ENCODE measurements at regions not wholly inside any gene's neighbourhood (a gene's known extent, or its start where the extent isn't known, plus 50 kb on each side); places are given as distances from the start of the nearest gene placed in this dataset.
"Not testable (repeated sequence)": the region's sequence is repeated elsewhere in the genome, so short reads cannot be mapped to it uniquely, and the experiment has no call there.

GRCh38 chr1:105004515-105004914 is 1254.8 kb downstream of the AMY1C start:
- DNase-seq, result no peak

- DNase-seq, result no peak
Observed at GRCh38 chr1:105005594-105006195, 1256.0 kb downstream of the AMY1C start.

GRCh38 chr1:105017587-105017986 is 1267.9 kb downstream of the AMY1C start:
- DNase-seq, result no peak

GRCh38 chr1:105023719-105024118 is 1274.0 kb downstream of the AMY1C start:
- no peak for DNase-seq

- peak; percentile 53 for DNase-seq
Observed at GRCh38 chr1:105027838-105028471, 1278.3 kb downstream of the AMY1C start.

- DNase-seq, result no peak
Observed at GRCh38 chr1:105072446-105072845, 1322.7 kb downstream of the AMY1C start.

- peak; percentile 4 for DNase-seq
Observed at GRCh38 chr1:105072850-105073249, 1323.2 kb downstream of the AMY1C start.

DNA sequence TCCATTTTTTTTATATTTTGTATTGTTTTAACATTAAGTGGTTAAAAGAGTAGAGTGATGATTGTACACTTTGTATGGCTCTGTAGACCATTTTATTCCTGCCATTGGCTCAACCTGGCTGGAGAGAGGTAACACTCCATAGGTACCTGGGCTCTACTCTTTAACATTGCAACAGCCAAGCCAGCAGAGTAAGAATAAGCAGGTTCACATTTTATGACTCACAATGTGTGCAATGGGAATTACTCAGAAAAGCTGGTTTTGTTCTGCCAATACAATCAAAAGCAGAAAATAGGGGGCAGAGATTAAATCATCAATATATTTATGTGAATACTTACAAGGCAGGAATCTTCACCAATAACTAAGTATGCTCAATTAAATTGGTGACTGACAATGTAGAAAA is 1324.0 kb downstream of the AMY1C start:
- DNase-seq, result no peak

DNA sequence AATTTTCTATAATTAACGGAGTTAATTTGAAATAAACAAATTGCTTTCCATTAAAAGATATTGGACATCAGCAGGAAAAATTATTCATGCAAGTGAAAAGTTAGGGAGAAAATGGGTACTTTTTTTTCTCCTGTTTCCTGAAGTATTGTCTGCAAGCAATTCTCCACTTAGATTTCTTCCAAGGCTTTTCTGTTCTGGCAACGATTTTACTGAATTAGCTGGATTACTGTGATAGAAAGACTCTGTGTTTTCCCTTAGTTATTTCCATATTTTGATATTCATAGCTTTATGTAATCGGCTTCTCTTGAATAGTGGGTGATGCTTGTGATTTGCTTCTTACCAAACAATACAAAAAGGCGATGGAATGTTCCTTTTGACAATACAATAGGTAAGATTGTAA is 1333.9 kb downstream of the AMY1C start:
- DNase-seq, result no peak

DNA sequence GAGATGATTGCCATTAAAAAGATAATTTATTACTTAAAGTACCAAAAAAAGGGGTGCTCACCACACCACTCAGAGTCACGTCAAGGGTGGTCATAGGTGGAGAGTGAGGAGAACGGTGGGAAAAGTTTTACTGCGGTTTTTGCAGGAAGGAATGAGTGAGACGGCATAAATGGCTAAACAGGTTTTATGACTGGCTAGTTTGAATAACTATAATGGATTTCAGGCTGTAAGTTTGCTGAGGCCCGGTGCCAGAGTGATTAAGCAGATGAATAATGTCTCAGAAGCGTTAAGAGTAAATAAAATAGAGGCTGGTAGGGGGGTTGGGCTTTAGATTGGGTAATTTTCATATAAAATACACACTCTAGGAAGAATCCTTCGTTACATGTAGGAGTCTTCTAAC is 1337.8 kb downstream of the AMY1C start:
- DNase-seq, result no peak

DNA sequence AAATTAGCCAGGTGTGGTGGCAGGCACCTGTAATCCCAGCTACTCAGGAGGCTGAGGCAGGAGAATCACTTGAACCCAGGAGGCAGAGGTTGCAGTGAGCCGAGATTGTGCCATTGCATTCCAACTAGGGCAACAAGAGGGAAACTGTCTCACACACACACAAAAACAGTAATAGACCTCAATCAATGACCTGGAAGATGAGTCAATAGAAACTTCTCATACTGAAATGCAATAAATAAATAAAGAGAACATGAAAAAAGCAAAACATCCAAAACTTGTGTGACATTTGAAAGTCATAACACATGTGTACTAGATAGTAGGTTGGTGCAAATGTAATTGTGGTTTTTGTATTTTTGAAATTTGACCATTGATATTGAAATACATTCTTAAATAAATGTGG is 1338.5 kb downstream of the AMY1C start:
- DNase-seq, result no peak

DNA sequence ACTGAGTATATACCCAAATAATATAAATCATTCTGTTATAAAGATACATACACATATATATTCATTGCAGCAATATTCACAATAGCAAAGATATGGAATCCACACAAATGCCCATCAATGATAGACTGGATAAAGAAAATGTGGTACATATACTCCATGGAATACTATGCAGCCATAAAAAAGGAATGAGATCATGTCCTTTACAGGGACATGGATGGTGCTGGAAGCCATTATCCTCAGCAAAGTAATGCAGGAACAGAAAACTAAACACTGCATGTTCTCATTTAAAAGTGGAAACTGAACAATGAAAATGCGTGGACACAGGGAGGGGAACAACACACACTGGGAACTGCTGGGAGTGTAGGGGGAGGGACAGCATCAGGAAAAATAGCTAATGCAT is 1344.2 kb downstream of the AMY1C start:
- DNase-seq, result not testable (repeated sequence)

DNA sequence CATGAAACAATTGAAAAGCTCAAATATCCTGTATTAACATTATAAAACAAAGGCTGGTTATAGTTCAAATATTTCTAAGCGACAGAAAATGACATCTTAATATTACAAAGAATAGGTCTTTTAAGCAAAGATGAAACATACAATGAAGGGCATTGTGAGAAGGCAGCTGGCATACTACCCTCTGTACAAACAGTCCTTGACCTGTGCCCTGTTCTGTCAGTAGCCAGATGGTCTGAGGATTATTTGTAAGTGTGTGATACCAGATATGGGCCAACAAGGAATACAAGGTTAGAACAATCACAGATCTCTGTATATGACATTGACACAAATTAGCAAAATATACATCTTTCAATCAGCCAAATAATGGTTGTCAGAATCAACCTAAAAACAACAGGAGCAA is 1350.4 kb downstream of the AMY1C start:
- peak; percentile 27 for DNase-seq

DNA sequence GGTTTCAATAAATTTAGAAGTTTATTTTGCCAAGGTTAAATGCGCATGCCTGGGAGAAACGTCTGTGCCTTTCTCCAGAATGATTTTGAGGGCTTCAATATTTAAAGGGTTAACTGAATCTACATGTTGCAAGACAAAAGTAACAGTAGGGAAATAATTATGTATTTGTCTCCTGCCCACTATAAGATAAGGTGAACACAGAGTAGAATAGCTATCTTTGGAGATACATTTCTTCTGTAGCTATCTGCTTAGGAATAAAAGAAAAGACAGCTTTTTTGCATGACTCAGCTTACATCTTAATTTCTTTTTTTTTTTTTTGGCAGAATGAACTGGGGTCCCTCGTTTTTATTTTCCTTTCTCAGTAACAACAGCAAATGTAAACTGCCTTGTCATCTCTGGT is 1351.6 kb downstream of the AMY1C start:
- peak; percentile 87 for DNase-seq

DNA sequence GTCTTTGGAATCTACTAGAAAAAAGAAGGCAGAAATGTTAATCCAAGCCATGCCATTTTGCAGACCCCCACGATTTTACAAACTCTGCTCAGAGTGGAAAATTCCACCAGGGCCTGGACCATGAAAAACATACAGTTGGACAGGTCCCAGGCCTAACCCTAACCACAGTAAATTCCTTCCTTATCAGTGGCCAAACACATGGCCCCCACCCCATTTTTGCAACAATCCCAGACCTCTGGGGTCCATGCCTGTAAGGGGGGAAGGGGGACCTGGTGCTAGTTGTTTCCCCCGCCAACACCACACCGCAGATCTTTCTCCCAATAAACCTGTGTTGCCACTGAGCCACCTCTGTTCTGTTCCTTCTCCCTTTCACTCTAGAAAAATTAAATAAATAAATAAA is 1352.7 kb downstream of the AMY1C start:
- DNase-seq, result peak; percentile 91

GRCh38 chr1:105122041-105122440 is 1372.3 kb downstream of the AMY1C start:
- DNase-seq, result peak; percentile 65

DNA sequence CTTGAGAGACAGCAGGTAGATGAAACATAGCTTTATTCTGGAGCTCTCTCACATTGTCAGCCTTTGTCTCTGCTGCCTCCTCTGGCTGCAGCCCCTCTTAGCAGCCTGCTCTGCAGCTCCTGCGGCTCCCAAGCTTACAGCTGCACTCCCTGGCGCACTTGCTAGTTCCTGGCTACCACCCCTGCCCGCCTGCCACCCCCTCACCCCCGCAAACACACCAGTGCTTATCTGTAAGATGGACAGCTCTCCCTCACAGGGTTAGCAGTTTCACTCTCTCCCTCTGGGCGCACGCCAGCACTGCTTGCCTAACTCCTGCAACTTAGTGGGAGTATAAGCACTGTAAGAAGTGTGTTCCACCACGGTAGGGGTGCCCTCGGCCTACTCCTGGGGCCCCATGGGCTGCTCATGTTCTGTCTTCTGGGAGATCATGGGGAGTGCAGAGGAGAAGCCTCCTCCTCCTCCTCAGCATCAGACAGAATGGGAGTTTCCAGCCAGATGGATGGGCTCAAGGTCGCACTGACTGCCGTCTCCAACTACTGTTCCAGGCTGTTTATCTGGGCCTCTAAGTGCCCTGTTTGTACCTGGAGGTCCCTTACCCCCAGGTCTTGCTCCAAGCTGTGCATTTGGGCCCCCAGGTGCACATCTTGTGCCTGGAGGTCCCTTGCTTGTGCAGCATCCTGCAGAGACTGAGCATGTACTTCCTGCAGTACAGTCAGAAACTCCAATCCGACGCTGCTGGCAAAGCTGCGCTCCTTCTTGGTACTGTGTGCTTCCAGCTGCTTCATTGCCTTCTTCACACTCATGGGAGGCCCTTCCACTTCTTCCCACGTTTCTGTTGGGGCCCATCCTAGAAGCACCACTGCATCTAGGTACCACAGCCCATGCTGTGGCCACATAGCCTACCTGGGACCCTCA is 1388.1 kb downstream of the AMY1C start:
- DNase-seq, result peak; percentile 89

DNA sequence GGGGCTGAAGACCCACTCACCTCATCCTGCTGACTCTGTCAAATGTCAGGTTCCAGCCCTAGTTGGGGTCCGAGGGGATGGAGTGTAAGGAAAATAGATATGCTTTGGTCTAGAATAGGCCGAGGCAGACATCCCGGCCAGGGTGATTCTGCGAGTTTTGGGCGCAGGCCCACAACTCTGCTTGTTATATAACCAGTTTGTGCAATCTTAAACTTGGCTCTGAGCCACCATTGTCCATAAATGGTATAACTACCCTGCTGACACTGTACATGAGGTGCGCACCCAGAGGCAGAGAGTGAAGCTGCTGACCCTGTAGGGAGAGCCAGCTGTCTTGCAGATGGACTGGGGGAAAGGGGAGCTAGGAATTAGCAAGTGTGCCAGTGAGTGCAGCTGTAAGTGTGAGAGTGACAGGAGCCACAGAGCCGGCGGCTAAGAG is 1388.8 kb downstream of the AMY1C start:
- peak; percentile 9 for DNase-seq

DNA sequence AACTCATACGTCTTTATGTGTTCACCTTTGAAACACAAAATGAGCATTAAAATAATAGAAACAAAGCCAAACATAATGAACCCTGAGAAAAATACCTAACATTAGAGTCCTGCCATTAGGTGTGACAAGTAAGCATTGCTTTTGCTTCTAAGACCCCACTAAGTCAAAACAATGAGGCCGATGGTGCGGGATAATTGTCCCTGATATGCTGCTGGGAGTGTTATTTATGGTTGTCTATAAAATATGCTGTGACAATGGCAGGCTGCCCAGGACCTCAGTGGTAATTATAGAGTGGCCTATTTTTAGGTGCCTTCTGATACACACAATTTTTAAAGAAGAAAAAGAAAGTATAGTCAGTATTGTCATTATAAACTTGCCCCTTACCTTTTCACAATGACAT is 1423.1 kb downstream of the AMY1C start:
- DNase-seq, result no peak

DNA sequence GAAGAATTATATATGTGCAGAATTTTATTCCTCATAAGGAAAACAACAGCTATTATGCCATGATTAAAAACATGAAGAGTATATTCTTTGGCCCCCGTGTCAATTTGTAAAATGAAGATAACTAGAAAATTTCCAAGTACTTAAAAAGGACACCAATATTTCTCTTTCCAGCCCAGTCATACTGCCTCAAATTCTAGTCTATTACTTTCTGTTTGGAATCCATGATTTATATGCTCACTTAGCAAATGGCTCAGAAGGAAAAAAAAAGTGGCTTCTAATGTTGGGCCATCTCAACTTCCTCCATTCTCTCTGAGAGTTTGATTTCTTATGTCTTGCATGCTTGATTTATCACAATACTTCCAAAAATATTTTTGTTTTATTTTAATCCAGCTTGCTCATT is 1431.1 kb downstream of the AMY1C start:
- no peak for DNase-seq

- no peak for DNase-seq
Observed at GRCh38 chr1:105204836-105205371, 1455.2 kb downstream of the AMY1C start.

- DNase-seq, result no peak
Observed at GRCh38 chr1:105208581-105208980, 1458.9 kb downstream of the AMY1C start.

DNA sequence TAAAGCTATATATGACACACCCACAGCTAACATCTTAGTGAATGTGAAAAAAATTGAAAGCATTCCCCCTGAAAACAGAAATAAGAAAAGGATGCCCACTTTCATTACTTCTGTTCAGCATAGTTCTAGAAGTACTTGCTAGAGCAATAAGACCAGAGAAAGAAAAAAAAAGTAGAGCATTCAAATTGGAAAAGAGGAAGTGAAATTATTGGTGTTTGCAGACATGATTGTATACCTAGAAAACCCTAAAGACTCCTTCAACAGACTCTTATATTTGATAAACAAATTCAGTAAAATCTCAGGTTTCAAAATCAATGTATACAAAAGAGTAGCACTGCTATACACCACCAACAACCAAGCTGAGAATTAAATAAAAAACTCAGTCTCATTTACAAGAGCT is 1461.0 kb downstream of the AMY1C start:
- peak; percentile 35 for DNase-seq

- DNase-seq, result no peak
Observed at GRCh38 chr1:105231378-105231777, 1481.7 kb downstream of the AMY1C start.
